GM18858 (cell line): ENCODE measurements at regions not wholly inside any gene's neighbourhood (a gene's known extent, or its start where the extent isn't known, plus 50 kb on each side); places are given as distances from the start of the nearest gene placed in this dataset.

Source experiments
- ATAC-seq: cut with Tn5 transposase; IDR thresholded peaks from one replicate; pipeline ENCODE4 v1.9.1; 2021; ENCODE audit not compliant: unreplicated experiment

DNA sequence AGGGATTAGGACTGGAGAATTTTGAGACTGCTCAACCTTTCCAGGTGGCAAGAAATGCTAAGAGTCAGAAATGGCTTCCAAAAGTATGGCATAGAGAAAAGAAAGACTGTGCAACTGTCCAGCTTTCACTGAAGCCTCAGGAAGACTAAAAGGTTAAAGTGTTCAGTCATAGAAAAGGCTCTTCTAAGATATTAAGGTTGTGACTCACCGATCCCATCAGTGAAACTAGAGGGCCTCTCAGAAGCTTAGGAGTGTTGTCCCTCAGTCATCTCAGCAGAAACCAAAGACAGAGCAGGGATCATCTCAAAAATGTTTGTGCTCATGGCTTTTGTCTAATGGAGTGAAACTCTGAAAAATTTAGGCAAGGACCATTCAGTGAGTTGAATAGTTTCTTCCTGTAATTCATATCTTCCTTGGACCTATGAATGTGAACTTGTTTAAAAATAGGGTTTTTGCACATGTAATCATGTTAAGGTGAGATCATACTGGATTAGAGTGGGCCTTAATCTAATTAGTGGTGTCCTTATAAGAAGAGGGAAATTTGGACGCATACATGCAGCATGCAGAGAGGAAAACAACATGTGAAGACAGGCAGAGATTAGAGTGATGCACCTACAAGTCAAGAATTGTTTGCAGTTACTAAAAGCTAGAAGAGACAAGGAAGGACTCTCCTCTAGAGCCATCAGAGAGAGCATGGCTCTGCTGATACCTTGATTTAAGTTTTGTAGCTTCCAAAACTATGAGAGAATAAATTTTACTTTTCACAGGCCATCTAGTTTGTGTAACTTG lies 71.3 kb downstream of the RPE65 start:
- ATAC-seq = no peak

DNA sequence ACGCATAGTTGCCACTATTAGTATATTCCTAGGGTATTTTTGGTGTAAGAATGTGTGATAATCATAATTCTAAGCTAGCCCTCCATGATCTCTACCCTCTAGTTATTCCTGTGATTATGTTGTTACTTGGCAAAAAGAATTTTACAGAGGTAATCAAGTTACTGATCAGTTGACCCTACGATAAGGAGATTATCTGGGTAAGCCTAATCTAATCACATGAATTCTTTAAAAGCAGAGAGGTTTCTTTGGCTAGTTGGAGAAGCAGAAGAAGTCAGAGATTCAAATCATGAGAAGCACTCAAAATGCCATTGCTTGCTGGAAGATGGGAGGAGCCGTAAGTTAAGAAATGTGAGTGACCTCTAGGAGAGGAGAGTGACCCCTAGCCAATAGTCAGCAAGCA lies 72.7 kb downstream of the RPE65 start:
- ATAC-seq = no peak

DNA sequence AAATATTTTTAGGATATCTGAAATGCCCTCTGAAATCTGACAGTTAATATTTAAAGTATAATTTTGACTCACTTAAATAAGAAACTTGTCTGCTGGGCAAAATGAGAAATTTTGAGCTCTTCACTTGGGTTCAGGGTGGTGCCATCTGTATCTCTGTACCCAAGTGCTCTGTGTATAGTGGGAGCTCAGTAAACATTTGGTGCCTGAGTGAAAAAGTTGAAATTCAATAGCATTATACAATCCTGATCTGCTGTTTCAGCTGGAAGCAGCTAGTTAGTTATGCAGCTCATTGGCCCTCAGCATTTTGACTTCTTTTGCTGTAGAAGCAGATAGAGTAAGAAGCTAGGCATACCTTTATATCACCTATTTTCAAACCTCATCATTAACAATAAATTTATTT lies 73.3 kb downstream of the RPE65 start:
- ATAC-seq = no peak

- ATAC-seq = no peak
Observed at GRCh38 chr1:68375919-68376318, 73.8 kb downstream of the RPE65 start.

DNA sequence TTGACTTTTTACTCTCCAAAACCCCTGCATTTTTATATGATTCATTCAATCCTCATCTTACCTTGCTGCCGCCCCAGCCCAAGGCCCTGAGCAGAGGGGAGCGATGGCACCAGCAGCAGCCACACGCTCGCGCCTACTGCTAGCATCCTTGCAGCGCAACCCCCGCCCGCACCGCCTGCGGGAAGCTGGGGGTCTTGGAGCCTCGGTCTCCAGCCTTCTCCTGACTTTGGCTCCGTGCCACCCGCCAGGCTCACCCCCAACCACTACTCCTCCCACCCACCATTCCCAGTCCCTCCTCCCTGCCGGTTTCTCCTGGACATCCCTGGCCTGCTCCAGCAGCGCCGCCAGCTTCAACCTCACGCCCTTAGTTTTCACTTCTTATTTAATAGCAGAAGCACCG lies 76.6 kb downstream of the RPE65 start:
- no peak for ATAC-seq

GRCh38 chr1:68372487-68372886 lies 77.3 kb downstream of the RPE65 start:
- ATAC-seq = no peak

- ATAC-seq = no peak
Observed at GRCh38 chr1:68370101-68370915, 79.4 kb downstream of the RPE65 start.

DNA sequence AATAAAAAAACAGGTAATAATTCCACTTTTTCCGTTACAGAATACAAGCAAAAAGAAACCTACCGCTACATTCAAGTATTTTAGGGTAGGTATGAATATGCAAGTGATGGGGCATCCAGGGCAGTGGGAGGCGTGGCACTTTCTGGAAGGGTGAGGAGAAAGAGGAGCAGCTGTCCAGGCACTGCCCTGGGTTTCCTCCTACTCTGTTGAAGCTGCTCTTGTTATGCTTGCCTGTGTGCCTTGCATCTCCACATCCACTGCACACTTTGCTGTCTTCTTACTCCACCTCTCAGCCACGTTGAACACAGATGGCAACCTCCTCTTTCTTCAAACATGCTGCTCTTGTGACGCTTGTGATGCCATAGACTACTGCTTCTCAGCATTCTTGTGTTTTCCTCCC lies 83.2 kb downstream of the RPE65 start:
- ATAC-seq = no peak

- ATAC-seq = no peak
Observed at GRCh38 chr1:68365709-68366382, 83.9 kb downstream of the RPE65 start.

DNA sequence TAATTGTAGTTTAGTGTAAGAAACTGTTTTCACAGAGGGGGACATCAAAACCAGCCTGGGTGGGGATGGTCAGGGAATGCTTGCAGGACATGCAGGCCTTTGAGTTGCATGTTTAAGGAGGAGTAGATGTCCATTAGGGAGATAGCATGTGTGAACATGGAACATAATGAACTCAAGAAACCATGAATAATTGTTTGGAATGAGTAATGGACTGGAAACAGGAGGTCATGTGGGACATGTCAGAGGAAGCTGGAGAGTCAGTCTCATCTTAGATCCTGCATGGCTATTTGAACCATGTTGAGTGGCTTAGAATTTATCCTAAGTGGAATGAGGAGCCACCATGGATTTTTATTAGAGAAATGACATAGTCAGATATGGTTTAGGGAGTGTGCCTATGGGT lies 86.4 kb downstream of the RPE65 start:
- no peak for ATAC-seq

DNA sequence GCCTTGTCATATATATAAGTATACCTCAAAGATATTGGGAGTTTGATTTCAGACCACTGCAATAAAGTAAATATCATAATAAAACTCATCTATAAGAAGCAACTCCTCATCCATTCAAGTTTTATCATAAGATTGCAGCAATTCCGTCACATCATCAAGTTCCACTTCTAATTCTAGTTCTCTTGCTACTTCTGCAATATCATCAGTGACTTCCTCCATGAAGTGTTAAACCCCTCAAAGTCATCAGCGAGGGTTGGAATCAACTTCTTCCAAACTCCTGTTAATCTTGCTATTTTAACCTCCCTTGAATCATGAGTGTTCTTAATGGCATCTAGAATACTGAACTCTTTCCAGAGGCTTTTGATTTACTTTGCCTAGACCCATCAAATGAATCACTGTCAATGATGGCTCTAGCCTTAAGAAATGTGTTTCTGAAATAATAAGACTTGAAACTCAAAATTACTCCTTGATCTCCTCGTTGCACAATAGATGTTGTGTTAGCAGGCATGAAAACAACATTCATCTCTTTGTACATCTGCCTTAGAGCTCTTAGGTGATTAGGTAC lies 88.3 kb downstream of the RPE65 start:
- ATAC-seq = no peak

DNA sequence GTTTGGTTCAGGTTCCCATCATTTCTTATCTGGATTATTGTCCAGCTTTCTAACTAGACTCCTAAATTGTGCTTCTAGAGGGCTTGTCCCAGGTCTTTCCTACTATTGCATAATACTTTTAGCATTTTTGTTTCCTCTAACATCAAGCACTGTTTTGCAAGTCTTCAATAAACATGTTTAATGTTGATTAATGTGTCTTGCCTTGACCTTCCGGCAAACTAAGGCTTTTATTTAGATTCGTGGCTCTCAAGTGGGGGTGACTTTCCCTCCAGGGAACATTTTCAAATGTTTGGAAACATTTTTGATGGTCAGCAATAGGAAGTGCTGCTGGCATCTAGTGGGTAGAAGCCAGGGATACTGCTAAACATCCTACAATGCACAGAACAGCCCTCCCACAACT lies 90.7 kb downstream of the RPE65 start:
- ATAC-seq = no peak

DNA sequence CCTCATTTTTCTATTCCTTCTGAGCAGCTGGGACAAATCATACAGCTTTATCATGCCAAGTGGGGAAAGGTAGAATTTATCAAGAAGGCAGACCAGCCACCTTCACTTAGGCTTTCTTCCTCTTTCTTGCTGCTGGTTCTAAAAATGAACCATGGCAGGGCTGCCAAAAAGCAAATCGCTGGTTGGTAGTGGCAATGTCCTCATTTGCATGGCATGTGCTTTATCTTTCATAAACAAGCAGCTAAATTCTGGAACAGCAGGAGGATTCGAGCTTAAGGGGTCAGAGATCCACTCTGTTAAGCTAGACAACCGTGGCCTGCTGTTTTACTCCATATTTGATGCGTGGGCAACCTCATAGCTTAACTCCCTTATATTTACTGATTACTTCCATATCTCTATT lies 91.3 kb downstream of the RPE65 start:
- no peak for ATAC-seq

DNA sequence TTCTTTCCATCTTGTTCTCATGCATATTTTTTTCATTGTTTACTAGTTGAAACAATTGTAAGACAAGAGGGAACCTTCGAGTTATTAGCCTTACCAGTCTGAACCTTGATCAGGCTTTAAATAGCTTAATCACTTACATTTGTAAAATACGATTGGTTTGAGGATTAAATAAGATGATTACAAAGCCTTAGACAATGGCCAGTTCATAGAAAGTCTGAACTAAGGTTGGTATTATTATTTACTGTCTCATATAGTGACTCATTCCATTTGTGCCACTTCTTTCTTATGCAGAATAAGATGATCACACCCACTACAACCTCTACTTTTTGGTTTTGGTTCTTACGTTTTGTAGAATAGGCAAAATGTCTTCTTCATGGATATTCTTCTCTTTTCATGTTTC lies 94.1 kb downstream of the RPE65 start:
- no peak for ATAC-seq

DNA sequence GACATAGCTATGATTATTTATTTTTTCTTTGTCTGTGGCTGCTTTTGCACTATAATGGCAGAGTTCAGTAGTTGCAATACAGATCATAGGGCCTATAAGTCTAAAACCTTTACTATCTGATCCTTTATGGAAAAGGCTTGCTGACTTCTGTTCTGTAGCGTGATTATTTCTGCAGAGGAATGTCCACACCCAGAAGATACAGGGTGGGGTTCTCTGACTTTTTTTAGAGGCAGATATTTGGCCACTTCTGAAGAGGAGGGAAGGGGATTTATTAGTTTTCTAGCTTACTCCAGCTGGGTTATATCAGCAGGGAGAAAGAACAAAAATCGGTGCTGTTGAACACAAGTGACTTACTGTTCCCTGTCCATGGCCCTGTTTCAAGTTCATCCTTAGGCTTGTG lies 97.6 kb downstream of the RPE65 start:
- ATAC-seq = no peak

- ATAC-seq = peak; percentile 98
Observed at GRCh38 chr1:68347415-68347814, 102.3 kb downstream of the RPE65 start.

- ATAC-seq = no peak
Observed at GRCh38 chr1:68346188-68346808, 103.5 kb downstream of the RPE65 start.

- no peak for ATAC-seq
Observed at GRCh38 chr1:68344208-68344607, 105.5 kb downstream of the RPE65 start.

DNA sequence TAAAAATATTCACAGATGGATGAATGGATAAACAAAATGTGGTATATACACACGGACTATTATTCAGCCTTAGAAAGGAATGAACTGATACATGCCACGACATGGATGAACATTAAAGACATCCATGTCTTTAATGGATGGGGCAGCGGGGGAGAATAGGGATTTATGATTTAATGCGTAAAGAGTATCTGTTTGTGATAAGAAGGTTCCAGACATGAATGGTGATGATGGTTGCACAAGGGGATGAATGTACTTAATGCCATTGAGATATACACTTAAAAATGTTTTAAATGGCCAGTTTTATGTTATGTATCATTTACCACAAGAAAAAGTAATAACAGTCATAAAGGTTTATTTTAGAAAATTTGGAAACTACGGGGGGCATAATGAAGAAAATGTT lies 108.6 kb upstream of the WLS start:
- ATAC-seq = no peak

GRCh38 chr1:68339505-68339904 lies 107.2 kb upstream of the WLS start:
- ATAC-seq = no peak

GRCh38 chr1:68338081-68338480 lies 105.8 kb upstream of the WLS start:
- ATAC-seq = no peak
